LNCaP clone FGC (cell line): ENCODE measurements at regions not wholly inside any gene's neighbourhood (a gene's known extent, or its start where the extent isn't known, plus 50 kb on each side); places are given as distances from the start of the nearest gene placed in this dataset.

Experiments
- DNase-seq: peaks from one replicate; pipeline ENCODE4 v3.0.0-alpha.2; 2011; ENCODE audit warnings: low read depth
- H3K4me3 ChIP-seq: 2 replicates; pipeline ENCODE4 v1.5.1; 2011; ENCODE audit warnings: mild to moderate bottlenecking, low read depth, low read length, control low read depth
- CTCF ChIP-seq: IDR thresholded peaks from 2 replicates; pipeline ENCODE4 v1.5.1; 2012; ENCODE audit warnings: mild to moderate bottlenecking; ENCODE audit not compliant: control insufficient read depth, insufficient read depth; ENCODE audit errors: extremely low read depth

GRCh38 chr9:129253803-129254381, 75.8 kb upstream of the IER5L start:
- no peak for DNase-seq
- TF ChIP-seq CTCF = no peak
- H3K4me3 ChIP-seq = no peak overlapping the region

DNA sequence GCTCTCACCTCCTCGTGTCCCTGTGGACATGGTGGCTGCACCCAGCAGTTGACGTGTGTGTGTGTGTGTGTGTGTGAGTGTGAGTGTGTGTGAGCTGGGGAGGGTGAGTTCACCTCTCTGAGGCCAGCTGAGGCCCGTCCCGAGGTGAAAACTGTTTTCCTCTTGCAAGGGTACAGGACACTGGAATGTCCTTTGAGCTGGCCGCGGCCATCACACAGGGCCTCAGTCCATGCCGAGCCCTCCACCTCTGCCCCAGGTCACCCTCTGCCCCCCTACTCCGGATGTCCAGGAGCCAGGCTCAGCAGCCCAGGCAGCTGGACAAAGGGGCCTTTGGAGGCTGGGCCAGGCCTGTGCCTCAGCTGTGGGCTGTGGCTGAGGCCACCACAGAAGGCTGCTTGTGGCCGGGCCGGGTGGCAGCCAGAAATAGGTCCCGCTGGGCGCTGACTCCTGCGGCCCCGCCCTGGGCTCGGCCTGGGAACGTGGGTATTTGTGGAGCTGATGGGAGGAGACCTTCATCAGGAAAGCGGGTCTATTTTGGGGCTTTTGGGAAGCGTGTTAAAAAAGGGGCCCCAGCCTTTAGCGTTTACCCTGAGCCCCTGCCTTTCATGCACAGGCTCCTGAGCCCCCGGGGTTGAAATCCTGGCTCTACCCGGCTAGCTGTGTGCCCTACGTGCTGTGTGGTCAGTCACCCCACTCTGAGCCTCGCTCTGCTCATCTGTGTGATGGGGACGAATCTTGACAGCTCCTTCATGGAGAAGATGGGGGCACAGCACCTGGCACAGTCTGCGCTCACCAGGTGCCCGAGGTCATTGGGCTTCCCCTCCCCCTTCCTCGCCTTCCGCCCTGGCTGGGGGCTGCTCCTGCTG, 75.1 kb upstream of the IER5L start:
- no peak for TF ChIP-seq CTCF
- no peak for DNase-seq
- no peak overlapping the region for H3K4me3 ChIP-seq

DNA sequence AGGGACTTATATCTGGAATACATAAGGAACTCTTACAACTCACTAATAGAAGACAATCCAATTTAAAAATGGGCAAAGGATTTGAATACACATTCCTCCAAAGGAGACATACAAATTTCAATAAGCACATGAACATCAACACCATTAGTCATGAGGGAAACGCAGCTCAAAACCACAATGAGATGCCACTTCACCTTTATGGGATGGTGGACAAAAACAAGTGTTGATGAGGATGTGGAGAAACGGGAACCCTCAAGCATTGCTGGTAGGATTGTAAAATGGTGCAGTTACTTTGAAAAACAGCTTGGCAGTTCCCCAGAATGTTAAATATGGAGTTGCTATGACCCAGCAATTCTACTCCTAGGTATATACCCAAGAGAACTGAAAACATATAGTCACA, 72.7 kb upstream of the IER5L start:
- no peak for TF ChIP-seq CTCF
- no peak for DNase-seq
- no peak overlapping the region for H3K4me3 ChIP-seq

DNA sequence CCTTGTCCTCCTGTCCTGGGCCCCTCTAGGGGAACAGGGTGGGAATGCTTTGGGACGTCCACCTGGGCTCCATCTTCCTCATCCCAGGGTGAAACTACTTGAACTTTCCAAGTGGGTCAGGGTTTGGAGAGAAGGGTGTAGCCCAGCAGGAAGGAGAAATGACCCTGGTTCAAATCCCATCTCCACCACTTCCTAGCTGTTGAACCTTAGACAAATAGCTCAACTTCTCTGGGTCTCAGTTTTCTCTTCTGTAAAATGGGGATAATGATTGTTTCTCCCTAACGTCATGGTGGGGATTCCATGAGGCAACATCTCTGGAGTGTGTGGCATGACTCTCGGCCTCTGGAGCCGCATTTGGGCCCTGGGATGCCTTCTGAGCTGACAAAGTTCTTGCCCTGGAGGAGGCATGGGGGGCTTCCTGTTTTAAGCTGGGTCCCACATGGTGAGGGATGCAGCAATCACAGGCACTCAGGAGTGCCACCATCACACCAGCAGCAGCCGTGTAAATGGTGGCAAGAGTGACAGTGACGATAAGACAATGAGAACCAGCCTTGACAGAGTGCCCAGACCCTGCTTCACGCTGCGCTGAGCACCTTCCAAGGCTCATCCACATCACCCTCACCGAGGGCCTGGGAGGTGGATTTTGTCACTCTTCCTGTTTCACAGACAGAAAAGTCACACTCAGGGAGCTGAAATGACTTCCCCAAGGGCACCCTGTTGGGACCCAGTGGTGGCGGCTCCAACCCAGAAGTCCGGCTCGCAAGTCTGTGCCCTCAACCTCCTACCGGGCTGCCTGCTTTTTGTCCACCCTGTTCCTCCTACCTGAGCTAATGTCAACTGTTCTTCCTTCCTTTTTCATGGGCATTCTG, 69.5 kb upstream of the IER5L start:
- H3K4me3 ChIP-seq = no peak overlapping the region
- no peak for DNase-seq
- TF ChIP-seq CTCF = no peak

- DNase-seq = no peak
Measured at GRCh38 chr9:129245276-129245675, 67.2 kb upstream of the IER5L start.

More at GRCh38 chr9:129245276-129245675, 67.2 kb upstream of the IER5L start:
- no peak overlapping the region for H3K4me3 ChIP-seq
- TF ChIP-seq CTCF = no peak
